ENCODE measurements at regions not wholly inside any gene's neighbourhood (a gene's known extent, or its start where the extent isn't known, plus 50 kb on each side); places are given as distances from the start of the nearest gene placed in this dataset.
"Not testable (repeated sequence)": the region's sequence is repeated elsewhere in the genome, so short reads cannot be mapped to it uniquely, and the experiment has no call there.

DNA sequence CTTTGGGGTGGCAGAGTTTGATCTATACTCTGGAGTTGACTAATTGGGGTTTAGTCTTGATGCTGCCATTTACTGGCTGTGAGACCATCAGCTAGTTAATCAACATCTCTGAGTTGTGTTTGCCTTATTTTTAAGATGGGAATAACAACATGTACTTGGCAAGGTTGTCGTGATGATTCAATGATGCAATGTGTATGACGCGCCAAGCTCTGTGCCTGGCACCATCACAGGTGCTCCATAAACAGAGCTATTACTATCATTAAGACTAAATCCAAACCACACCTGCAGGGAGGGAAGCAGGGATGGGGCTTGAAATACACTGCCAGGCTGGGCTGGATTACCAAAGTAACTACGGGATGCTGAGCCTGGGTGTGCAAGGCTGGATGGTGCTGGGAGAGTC is 60.1 kb upstream of the E2F3 start:
- no peaks in the 10 kb centered on the region for H3K9me3 ChIP-seq (ENCODE audit: control insufficient read depth, insufficient read depth, low read length)
- no peak overlapping the region for H3K27ac ChIP-seq (ENCODE audit: low read length)
- H3K36me3 ChIP-seq (ENCODE audit: control insufficient read depth, insufficient read depth, low read length): no peaks in the 10 kb centered on the region
- TF ChIP-seq, protein P1, sequence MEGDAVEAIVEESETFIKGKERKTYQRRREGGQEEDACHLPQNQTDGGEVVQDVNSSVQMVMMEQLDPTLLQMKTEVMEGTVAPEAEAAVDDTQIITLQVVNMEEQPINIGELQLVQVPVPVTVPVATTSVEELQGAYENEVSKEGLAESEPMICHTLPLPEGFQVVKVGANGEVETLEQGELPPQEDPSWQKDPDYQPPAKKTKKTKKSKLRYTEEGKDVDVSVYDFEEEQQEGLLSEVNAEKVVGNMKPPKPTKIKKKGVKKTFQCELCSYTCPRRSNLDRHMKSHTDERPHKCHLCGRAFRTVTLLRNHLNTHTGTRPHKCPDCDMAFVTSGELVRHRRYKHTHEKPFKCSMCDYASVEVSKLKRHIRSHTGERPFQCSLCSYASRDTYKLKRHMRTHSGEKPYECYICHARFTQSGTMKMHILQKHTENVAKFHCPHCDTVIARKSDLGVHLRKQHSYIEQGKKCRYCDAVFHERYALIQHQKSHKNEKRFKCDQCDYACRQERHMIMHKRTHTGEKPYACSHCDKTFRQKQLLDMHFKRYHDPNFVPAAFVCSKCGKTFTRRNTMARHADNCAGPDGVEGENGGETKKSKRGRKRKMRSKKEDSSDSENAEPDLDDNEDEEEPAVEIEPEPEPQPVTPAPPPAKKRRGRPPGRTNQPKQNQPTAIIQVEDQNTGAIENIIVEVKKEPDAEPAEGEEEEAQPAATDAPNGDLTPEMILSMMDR (IDR thresholded peaks at IDR 0.05): no peak
- H3K4me3 ChIP-seq (ENCODE audit: low read length): no peak overlapping the region
- DNase-seq: no peak
- no peak for ATAC-seq
- WGBS (ENCODE audit: insufficient coverage): 93% methylated on average over 4 of the region's 4 CpGs
- no peaks in the 10 kb centered on the region for H3K36me3 Mint-ChIP-seq
- peaks cover 4 to 8% of the 10 kb centered on the region in 2 donors for H3K4me1 Mint-ChIP-seq
- H3K27me3 ChIP-seq (ENCODE audit: control insufficient read depth, insufficient read depth, low read length): no peaks in the 10 kb centered on the region
- intact Hi-C loops (cut with micrococcal nuclease): no loop called here
- no peaks in the 10 kb centered on the region for H3K4me1 ChIP-seq (ENCODE audit: control insufficient read depth, insufficient read depth, low read length)
- H3K27ac Mint-ChIP-seq: no peak overlapping the region
- no peaks in the 10 kb centered on the region for H3K27me3 Mint-ChIP-seq (ENCODE audit: low read depth in 2 of 2)
- no peak overlapping the region for H3K4me3 Mint-ChIP-seq
- no peaks in the 10 kb centered on the region for H3K9me3 Mint-ChIP-seq

DNA sequence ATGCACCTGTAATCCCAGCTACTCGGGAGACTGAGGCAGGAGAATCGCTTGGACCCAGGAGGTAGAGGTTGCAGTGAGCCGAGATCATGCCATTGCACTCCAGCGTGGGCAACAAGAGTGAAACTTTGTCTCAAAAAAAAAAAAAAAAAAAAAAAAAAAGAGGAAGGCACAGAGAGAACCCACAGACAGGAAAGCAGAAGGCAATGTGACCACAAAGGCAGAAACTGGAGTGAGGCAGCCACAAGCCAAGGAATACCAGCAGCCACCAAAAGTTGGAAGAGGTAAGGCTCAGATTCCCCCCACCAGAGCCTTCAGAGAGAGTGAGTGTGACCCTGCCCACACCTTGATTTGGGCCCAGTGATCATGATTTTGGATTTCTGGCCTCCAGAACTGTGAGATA is 54.7 kb upstream of the E2F3 start:
- H3K27ac ChIP-seq (ENCODE audit: low read length); ATAC-seq; H3K4me1 Mint-ChIP-seq; H3K9me3 ChIP-seq (ENCODE audit: control insufficient read depth, insufficient read depth, low read length); H3K4me1 ChIP-seq (ENCODE audit: control insufficient read depth, insufficient read depth, low read length); DNase-seq; H3K36me3 Mint-ChIP-seq; H3K4me3 ChIP-seq (ENCODE audit: low read length); H3K27me3 ChIP-seq (ENCODE audit: control insufficient read depth, insufficient read depth, low read length); H3K36me3 ChIP-seq (ENCODE audit: control insufficient read depth, insufficient read depth, low read length); H3K27me3 Mint-ChIP-seq (ENCODE audit: low read depth in 2 of 2); H3K27ac Mint-ChIP-seq; H3K9me3 Mint-ChIP-seq; H3K4me3 Mint-ChIP-seq; intact Hi-C loops (cut with micrococcal nuclease): not testable (repeated sequence)
- 92% methylated on average over 4 of the region's 4 CpGs for WGBS (ENCODE audit: insufficient coverage)

DNA sequence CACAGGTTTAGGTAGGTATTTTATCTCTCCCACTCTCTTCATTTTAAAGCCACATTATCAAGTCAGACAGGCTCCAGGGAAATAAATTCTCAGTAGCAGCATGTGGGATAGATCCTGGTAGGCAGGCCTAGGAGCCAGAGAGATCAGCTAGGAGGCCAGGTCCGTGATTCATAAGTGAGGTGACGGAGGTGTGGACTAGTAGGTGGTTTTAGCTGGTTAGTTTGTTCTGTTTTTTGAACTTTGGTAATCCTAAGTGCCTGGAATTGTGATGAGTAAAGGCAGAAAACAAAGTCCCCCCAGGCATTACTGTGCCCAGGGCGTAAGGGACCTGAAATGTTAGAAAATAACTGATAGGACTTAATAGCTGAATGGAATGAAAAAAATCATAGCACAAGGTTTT is 53.6 kb upstream of the E2F3 start:
- no peaks in the 10 kb centered on the region for H3K27me3 Mint-ChIP-seq (ENCODE audit: low read depth in 2 of 2)
- intact Hi-C loops (cut with micrococcal nuclease): no loop called here
- no peak overlapping the region for H3K4me3 Mint-ChIP-seq
- Histone ChIP-seq H3K9me3 (ENCODE audit: control insufficient read depth, insufficient read depth, low read length) (peaks cover 4% of the 10 kb centered on the region), H3K36me3 (ENCODE audit: control insufficient read depth, insufficient read depth, low read length) (no peaks in the 10 kb centered on the region), H3K27ac (ENCODE audit: low read length) (no peak overlapping the region), H3K4me3 (ENCODE audit: low read length) (no peak overlapping the region), H3K4me1 (ENCODE audit: control insufficient read depth, insufficient read depth, low read length) (no peaks in the 10 kb centered on the region), H3K27me3 (ENCODE audit: control insufficient read depth, insufficient read depth, low read length) (no peaks in the 10 kb centered on the region)
- 92% methylated on average over 3 of the region's 3 CpGs for WGBS (ENCODE audit: insufficient coverage)
- TF ChIP-seq, protein P1 (IDR thresholded peaks at IDR 0.05): no peak
- no peaks in the 10 kb centered on the region for H3K4me1 Mint-ChIP-seq
- H3K9me3 Mint-ChIP-seq: no peaks in the 10 kb centered on the region
- ATAC-seq: no peak
- no peaks in the 10 kb centered on the region for H3K36me3 Mint-ChIP-seq
- no peak for DNase-seq
- no peak overlapping the region for H3K27ac Mint-ChIP-seq

DNA sequence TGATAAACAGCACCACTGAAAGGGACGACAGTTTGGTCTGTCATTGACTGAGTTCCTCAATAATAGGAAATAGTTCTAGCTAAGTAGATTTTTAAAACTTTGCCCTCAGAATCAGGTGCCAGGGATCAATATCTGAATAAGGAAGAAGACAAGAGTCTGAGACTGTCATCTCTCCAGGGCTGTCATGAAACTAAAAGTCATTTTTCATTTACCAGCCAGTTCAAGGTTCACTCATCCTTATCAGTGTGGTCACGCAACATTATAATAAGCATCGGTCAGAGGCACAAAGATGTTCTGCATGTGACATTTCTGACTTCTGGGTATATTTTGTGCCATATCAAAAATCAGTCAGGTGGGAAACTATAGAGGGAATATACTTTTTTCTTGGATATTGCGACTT is 52.5 kb upstream of the E2F3 start:
- no peaks in the 10 kb centered on the region for H3K36me3 ChIP-seq (ENCODE audit: control insufficient read depth, insufficient read depth, low read length)
- Mint-ChIP-seq H3K4me1 (no peaks in the 10 kb centered on the region), H3K27ac (no peak overlapping the region), H3K27me3 (ENCODE audit: low read depth in 2 of 2) (no peaks in the 10 kb centered on the region), H3K36me3 (no peaks in the 10 kb centered on the region), H3K9me3 (no peaks in the 10 kb centered on the region), H3K4me3 (no peak overlapping the region)
- H3K4me3 ChIP-seq (ENCODE audit: low read length): no peak overlapping the region
- H3K4me1 ChIP-seq (ENCODE audit: control insufficient read depth, insufficient read depth, low read length): no peaks in the 10 kb centered on the region
- WGBS (ENCODE audit: insufficient coverage): 93% methylated on average over 4 of the region's 4 CpGs
- intact Hi-C loops (cut with micrococcal nuclease): no loop called here
- ATAC-seq (no peak), DNase-seq (no peak)
- H3K9me3 ChIP-seq (ENCODE audit: control insufficient read depth, insufficient read depth, low read length): peaks cover 9% of the 10 kb centered on the region
- TF ChIP-seq, protein P1 (IDR thresholded peaks at IDR 0.05): no peak
- no peak overlapping the region for H3K27ac ChIP-seq (ENCODE audit: low read length)
- no peaks in the 10 kb centered on the region for H3K27me3 ChIP-seq (ENCODE audit: control insufficient read depth, insufficient read depth, low read length)
